ENCODE measurements at regions not wholly inside any gene's neighbourhood (a gene's known extent, or its start where the extent isn't known, plus 50 kb on each side); places are given as distances from the start of the nearest gene placed in this dataset.
A peak's percentile ranks its signal among the peaks of the same experiment; 100 is the strongest.
"Not testable (repeated sequence)": the region's sequence is repeated elsewhere in the genome, so short reads cannot be mapped to it uniquely, and the experiment has no call there.

GRCh38 chr1:112818990-112819689 is 104.0 kb upstream of the PPM1J start:
- DNase-seq (ENCODE audit: low spot score) = no peak

- no peak for DNase-seq (ENCODE audit: low spot score)
Measured at GRCh38 chr1:112817555-112818373, 102.6 kb upstream of the PPM1J start.

- no peak for DNase-seq (ENCODE audit: low spot score)
Measured at GRCh38 chr1:112815376-112815775, 100.2 kb upstream of the PPM1J start.

DNA sequence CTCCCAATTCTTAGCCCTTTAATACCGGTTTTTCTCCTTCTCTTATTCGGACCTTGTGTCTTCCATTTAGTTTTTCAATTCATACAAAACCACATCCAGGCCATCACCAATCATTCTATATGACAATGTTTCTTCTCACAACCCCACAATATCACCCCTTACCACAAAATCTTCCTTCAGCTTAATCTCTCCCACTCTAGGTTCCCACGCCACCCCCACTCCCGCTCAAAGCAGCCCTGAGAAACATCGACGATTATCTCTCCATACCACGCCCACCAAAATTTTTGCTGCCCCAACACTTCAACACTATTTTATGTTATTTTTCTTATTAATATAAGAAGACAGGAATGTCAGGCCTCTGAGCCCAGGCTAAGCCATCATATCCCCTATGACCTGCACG is 99.5 kb upstream of the PPM1J start:
- DNase-seq (ENCODE audit: low spot score) = not testable (repeated sequence)

DNA sequence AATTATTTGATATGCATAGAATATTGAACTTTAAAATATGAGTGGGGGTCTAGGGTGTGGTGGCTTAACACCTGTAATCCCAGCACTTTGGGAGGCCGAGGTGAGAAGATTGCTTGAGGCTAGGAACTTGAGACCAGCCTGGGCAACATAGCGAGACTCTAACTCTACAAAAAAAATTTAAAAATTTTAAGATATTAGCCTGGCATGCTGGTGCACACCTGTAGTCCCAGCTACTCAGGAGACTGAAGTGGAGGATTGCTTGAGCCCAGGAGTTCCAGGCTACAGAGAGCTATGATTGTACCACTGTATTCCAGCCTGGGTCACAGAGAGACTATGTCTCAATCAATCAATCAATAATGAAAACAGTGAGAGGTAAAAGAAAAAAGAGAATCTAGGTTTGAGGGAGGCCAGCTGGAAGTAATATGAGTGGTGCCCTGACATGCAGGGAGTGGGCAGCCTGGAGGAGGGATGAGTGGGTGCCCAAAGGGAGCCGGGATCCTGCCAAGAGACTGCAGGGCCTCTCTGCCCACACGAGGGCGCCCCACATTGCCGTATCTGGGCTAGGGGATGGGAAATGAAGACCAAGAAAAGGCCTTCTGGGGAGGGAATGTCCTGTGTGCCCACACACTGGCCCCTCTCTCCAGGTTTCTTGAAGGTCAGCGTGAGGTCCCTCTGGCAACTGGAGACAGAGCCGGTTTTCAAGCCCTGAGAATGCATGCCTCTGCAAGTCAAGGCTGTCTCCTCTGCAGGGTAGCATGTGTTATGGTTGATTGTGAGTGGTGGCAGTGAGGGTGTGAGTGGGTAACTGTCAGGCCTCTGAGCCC is 93.9 kb upstream of the PPM1J start:
- DNase-seq (ENCODE audit: low spot score) = peak; percentile 71

- DNase-seq (ENCODE audit: low spot score) = no peak
Measured at GRCh38 chr1:112807999-112808398, 92.9 kb upstream of the PPM1J start.

DNA sequence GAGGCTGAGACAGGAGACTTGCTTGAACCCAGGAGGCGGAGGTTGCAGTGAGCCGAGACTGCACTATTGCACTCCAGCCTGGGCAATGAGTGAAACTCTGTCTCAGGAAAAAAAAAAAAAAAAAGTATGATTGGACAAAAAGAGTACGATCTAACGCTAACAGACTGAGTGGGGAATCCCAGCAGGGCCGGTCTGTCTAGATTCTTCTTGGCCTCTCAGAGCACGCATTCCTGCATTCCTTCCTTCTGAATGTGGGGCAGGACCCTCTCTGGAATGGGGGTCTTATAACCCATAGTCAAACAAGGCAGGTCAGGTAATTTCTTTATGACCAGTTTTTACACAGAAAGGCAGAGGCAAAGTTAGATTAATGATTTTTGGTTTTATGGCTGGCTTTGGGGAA is 92.0 kb upstream of the PPM1J start:
- DNase-seq (ENCODE audit: low spot score) = peak; percentile 23

DNA sequence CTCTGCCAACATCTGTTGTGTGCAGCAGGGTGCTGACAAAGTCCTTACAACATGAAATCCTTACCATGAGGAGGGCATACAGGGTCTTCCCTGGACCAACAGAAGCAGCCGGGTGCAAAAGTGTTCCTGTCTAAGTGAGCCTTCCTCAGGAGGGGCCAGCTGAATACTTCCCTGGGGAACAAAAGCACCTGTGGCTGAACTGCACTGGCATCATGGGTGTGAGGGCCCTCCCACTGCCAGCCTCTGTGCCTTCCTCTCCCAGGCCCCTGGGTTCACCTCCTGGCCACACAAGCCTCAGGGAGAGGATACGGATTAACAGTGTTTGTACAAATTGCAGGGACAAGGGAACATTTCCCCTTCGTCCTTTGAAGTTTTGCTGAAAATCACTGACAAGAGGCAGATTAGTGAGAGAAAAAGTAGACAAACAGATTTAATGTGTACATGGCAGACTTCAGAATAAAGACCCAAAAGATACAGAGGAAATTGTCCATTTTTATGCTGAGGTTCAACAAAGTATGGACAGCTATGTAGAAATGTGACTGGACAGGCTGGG is 91.0 kb upstream of the PPM1J start:
- DNase-seq (ENCODE audit: low spot score) = no peak

GRCh38 chr1:112805155-112805853 is 90.2 kb upstream of the PPM1J start:
- no peak for DNase-seq (ENCODE audit: low spot score)

GRCh38 chr1:112803906-112804762 is 89.0 kb upstream of the PPM1J start:
- DNase-seq (ENCODE audit: low spot score) = peak; percentile 80

- DNase-seq (ENCODE audit: low spot score) = no peak
Measured at GRCh38 chr1:112800289-112800688, 85.2 kb upstream of the PPM1J start.

GRCh38 chr1:112798292-112798691 is 83.2 kb upstream of the PPM1J start:
- DNase-seq (ENCODE audit: low spot score) = no peak

- DNase-seq (ENCODE audit: low spot score) = no peak
Measured at GRCh38 chr1:112797224-112797623, 82.1 kb upstream of the PPM1J start.

DNA sequence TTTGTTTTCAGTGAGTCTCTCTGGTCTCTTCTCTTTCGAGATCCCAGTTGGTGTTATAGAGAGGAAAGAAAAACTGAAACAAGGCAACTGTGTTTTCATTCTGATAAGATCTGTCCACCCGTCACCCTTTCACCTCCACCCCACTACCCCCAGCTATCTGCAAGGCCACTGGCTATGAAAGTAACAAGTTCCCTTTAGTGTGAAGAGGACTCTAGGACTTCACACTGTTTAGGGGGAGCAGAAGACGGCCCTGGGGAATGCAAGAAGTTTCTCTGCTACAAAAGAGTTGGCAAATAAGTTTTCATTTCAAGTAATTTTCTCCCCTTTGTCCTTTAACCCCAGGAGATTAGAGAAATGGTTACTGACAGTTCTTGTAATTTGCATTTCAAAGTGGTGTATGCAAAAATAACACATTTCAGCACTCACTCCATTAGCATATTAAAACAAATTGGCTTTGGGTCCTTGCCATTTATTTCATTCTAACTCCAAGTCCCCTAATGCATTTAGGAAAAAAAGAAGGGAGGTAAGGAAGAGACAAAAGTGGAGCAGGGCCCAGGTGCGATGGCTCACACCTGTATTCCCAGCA is 79.6 kb upstream of the PPM1J start:
- DNase-seq (ENCODE audit: low spot score) = no peak

GRCh38 chr1:112793631-112794565 is 78.8 kb upstream of the PPM1J start:
- DNase-seq (ENCODE audit: low spot score) = no peak

DNA sequence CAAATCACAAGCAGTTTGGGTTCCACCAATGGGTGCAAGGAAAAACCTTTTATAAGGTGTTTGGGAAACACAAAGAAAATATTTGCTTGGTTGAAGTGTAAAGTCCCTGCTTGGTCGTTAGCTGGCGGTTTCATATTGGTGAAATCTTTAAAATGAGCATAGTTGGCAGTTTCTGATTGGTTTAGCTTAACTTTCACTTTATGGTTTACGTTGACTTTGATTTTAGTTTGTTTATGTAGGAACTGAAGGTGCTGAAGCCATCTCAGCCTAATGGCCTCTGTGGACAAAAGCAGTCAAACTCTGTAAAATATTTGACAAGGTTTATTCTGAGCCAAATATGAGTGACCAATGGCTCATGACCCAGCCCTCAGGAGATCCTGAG is 76.6 kb upstream of the PPM1J start:
- no peak for DNase-seq (ENCODE audit: low spot score)

DNA sequence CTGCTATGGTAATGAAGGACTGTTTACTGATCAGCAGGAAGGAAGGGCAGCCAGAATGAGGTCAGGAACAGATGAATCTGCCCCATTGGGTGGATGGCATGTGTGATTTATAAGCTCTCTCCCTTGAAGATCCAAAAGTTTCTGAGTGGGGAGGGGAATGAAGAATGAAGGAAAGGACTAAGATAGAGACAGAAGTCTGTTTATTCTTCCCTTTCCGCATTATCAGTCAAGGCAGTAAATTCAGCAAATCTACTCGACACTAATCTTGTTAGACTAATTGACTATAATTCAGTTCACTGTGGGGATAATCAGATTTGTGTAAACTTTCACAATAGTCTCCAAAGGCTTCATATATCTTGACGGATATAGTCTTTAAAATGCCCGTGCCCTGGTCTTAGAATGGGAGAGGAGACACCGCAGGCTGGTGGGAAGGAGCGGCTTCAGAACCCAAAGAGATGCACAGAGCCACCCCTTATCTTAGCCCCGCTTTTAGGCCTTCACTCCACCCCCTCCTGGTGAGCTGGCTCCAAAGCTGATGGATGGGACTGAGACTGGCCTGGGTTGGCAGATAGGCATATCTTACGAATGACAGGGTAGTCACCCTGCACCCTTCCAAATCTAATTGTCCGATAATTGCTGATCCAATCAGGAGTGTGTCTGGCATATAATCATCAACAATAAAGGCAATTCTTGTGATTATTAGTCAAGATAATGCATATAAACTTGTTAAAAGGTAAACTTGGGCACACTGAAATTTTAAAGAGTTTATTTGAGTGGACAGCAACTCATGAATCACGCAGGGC is 76.0 kb upstream of the PPM1J start:
- peak; percentile 22 for DNase-seq (ENCODE audit: low spot score)

DNA sequence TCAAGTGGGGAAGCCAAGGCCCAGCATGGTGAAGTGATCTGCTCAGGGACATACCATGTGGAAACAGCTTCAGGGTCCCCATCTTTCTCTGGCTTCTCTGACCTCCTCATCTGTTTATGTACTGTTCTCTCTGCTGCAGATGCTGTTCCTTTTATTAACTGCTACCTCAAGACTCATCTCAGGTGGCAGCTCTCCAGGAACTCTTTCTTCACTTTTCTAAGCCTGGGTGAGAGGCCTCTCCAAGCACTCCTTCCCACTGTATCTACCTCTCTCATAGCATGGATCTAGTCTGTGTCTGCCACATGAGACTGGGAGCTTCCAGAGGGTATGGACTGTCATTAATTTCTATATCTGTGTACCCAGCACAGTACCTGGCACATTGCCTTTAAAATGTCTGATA is 73.4 kb upstream of the PPM1J start:
- no peak for DNase-seq (ENCODE audit: low spot score)
